ENCODE measurements at regions not wholly inside any gene's neighbourhood (a gene's known extent, or its start where the extent isn't known, plus 50 kb on each side); places are given as distances from the start of the nearest gene placed in this dataset.
"Not testable (repeated sequence)": the region's sequence is repeated elsewhere in the genome, so short reads cannot be mapped to it uniquely, and the experiment has no call there.

DNA sequence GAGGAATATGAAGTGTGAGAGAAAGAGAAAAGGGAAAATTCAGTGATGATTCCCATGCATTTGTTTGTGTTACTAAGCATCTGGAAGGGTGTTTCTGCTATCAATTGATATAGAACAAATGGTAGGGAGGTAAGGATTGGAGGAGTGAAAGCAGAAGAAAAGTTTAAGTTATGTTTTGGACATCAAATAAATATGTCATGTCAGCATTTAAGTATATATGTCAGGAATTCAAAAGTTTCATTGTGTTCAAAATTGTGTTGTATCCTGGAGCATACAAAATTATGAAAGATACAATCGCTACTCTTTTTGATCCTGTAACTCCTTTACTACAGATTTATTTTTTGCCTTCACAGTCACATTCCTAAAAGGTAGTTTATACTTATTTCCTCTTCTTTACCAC is 885.8 kb downstream of the KCNA4 start:
- DNase-seq, result no peak

DNA sequence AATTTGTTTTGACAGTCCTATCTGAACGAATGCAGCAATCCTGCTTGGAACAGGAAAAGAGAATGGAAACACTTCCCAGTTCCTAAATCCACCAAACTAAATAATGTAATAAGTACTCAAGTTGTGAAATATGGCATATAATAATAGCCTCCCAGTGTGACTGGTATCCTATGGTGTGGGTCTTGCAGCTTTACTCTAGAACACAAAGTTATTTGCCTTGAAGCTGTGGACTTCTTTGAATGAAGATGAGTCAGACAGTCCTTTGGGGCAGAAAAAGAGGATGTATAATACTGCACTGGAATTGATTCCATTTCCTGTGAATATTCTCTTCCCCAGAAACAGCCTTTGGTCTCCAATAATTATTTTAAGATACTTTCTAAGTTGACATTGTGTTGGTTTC is 887.0 kb downstream of the KCNA4 start:
- DNase-seq, result no peak

DNA sequence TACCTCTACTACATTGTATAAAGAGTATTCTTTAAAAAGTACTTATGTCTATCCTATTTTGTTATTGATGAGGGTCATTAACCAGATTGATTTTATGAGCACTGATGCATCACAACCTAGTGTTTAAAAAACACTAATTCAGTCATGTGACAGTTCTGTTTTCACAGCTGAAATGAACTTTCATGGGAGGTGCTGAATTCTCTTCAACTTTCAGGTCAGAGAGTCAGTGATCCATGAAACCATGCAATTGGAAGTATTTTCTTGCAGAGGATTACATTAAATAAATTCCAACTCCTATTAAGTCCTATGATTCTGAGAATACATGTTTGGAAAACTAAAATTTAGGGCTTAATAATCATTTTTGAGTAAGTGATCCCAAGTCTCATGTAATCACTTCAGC is 889.4 kb downstream of the KCNA4 start:
- no peak for DNase-seq

- no peak for DNase-seq
Observed at GRCh38 chr11:29125606-29126005, 891.2 kb downstream of the KCNA4 start.

GRCh38 chr11:29124470-29124869 is 892.4 kb downstream of the KCNA4 start:
- DNase-seq, result no peak

GRCh38 chr11:29119707-29120618 is 896.9 kb downstream of the KCNA4 start:
- no peak for DNase-seq

DNA sequence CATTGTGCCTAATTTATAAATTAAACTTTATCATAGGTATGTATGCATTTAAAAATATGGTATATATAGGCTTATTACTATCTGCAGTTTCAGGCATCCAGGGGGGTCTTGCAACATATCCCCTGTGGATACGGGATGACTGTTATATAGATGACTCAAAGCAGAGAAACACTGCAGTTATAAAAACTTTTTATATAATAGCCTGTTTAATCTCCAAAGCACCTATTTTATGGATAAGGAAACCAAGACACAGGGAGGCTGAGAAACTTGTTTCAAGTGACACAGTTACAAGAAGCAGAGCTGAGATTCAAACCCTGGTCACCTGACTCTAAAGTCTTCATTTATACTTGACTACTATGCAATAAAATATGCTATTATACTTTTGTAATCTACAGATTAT is 897.7 kb downstream of the KCNA4 start:
- DNase-seq, result no peak

DNA sequence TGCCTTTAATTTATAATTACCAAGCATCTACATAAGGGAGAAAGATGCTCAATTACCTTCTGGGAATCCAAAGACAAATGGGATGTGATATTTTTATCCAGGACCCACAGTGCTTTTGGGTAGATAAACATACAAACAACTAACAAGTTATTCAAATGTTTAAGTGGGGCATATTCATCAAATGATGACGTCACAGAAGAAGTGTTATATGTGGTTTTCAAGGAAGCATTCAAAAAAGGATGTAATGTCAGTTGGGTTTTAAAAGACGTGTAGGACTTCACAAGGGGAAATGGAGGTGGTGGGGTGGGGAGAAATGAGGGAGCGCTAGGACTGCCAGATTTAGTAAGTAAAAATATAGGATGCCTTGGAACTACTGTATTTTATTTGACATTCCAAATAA is 915.9 kb downstream of the KCNA4 start:
- no peak for DNase-seq

DNA sequence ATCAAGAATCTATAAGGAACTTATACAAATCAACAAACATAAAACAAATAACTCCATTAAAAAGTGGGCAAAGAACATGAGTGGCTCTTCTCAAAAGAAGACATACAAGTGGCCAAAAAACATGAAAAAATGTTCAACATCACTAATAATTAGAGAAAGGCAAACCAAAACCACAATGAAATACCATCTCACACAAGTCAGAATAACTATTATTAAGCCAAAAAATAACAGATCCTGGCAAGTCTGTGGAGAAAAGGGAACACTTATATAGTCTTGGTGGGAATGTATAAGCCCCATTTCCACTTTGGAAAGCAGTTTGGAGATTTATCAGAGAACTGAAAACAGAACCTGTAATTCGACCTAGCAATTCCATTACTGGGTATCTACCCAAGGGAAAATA is 921.0 kb downstream of the KCNA4 start:
- DNase-seq, result no peak

DNA sequence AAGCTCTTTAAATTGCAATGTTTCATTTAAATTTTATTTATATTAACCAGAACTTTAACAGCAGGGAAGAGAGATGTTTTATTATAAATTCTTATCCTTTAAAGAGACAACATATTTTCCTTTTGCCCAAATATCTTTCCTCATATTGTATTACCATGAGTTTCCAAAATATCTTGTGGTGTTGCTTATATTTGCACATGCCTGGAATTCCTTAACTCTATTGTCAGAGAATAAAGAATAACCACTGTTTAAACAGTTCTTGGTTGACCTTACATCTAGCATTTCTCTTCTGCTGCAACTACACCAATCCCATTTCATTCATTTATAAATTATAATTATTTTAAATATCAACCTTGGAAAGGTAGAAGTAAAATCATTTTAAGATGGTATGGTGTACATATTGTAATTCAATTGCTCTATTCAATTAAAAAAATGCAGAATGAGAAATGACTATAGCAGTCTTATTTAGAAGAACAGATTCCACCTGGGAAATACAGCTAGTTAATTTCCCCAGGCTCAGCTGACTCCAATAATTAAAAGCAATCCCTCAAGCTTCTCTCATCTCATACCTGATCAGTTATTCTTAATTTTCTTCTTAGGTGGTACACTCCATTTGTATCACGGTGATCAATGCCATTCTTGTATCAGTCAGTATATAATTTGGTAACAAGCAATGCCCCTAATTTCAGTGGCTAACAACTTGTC is 923.3 kb downstream of the KCNA4 start:
- no peak for DNase-seq

DNA sequence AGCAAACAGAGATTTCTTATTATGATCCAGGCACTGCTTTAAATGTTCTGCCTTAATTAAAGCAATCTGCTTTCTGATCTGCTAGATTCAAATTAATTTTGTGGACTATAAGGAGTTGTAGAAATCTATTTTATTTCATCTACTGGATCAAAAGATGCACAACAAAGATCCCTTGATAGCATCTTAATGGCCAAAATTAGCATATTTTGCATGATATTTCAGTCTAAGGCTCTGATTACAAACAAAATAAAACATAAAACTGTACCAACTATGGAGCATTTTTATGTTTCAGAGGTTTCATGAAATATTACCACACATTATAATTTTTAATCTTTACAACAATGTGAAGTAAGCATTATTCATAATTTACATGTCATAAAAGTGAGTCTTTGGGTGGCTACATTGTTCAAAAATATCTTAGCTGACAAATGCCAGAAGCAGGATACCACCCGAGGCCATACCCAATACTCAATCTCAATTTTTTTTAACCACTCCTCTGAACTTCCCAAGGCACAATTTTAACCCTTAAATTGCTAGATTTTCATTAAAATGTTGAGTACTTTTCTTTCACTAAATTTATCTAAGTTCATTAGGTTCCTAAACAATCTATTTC is 929.5 kb downstream of the KCNA4 start:
- no peak for DNase-seq

DNA sequence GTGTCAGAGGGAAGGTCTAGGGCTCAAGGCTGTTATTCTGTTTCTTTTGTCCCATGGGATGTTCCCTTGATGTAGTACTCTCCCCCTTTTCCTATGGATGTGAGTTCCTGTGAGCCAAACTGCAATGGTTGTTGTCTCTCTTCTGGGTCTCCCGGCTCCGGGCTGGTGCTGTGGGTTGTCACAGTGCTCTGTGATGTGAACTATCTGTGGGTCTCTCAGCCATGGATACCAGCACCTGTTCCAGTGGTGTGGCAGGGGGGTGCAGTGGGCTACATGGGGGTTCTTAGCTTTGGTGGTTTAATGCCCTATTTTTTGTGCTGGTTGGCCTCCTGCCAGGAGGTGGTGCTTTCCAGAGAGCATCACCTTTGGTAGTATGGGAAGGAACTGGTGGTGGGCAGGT is 941.1 kb downstream of the KCNA4 start:
- no peak for DNase-seq

GRCh38 chr11:29063630-29064361 is 953.0 kb downstream of the KCNA4 start:
- DNase-seq, result no peak

GRCh38 chr11:29061452-29061851 is 953.3 kb downstream of the METTL15 start:
- DNase-seq, result no peak

- not testable (repeated sequence) for DNase-seq
Observed at GRCh38 chr11:29056487-29056886, 948.3 kb downstream of the METTL15 start.

GRCh38 chr11:29051935-29052334 is 943.7 kb downstream of the METTL15 start:
- DNase-seq, result no peak

DNA sequence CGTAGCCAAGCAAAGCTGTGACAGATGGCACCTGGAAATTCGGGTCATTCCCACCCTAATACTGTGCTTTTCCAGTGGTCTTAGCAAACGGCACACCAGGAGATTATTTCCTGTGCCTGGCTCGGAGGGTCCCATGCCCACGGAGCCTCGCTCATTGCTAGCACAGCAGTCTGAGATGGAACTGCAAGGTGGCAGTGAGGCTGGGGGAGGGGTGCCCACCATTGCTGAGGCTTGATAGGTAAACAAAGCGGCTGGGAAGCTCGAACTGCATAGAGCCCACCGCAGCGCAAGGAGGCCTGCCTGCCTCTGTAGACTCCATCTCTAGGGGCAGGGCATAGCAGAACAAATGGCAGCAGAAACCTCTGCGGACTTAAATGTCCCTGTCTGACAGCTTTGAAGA is 942.8 kb downstream of the METTL15 start:
- DNase-seq, result not testable (repeated sequence)

- no peak for DNase-seq
Observed at GRCh38 chr11:29040489-29040888, 932.3 kb downstream of the METTL15 start.

- no peak for DNase-seq
Observed at GRCh38 chr11:29032384-29033149, 924.4 kb downstream of the METTL15 start.

DNA sequence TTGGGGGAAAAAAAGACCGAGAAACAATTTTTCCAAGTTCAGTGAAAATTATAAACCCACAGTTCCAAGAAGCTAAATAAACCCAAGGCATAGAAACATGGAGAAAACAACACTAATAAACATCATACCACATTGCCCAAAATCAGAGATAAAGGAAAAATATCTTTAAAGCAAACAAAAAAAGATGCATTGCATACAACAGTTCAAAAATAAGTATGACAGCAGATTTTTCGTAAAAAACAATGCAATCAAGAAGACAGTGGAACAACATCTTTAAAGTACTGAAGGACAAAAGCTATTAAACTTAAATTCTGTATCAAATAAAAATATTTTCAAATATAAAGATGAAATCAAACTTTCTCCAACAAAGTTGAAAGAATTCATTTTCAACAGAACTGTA is 921.3 kb downstream of the METTL15 start:
- no peak for DNase-seq

- no peak for DNase-seq
Observed at GRCh38 chr11:29027436-29027835, 919.2 kb downstream of the METTL15 start.

- DNase-seq, result no peak
Observed at GRCh38 chr11:29026286-29026685, 918.1 kb downstream of the METTL15 start.
